NCI-H82 treated with DMSO at 0.1 percent for 48 hours (cell line): ENCODE measurements at regions not wholly inside any gene's neighbourhood (a gene's known extent, or its start where the extent isn't known, plus 50 kb on each side); places are given as distances from the start of the nearest gene placed in this dataset.

ENCODE experiments used
- DNase-seq: peaks from one replicate; lab custom pipeline; 2025; ENCODE audit not compliant: unreplicated experiment; lab: John Stamatoyannopoulos, UW

GRCh38 chr1:170313306-170313705 is 167.5 kb downstream of the NTMT2 start:
- no peak for DNase-seq

GRCh38 chr1:170316270-170316669 is 170.5 kb downstream of the NTMT2 start:
- DNase-seq = no peak

- DNase-seq = no peak
These were observed 172.4 kb downstream of the NTMT2 start for GRCh38 chr1:170318141-170318540.

GRCh38 chr1:170318736-170319135 is 173.0 kb downstream of the NTMT2 start:
- DNase-seq = no peak

GRCh38 chr1:170321113-170321512 is 175.4 kb downstream of the NTMT2 start:
- no peak for DNase-seq

GRCh38 chr1:170326186-170326585 is 180.4 kb downstream of the NTMT2 start:
- DNase-seq = no peak

GRCh38 chr1:170332801-170333200 is 187.0 kb downstream of the NTMT2 start:
- DNase-seq = no peak

GRCh38 chr1:170337413-170337994 is 191.7 kb downstream of the NTMT2 start:
- DNase-seq = no peak

- no peak for DNase-seq
These were observed 192.4 kb upstream of the GORAB start for GRCh38 chr1:170339534-170339933.

GRCh38 chr1:170340308-170340707 is 191.7 kb upstream of the GORAB start:
- DNase-seq = no peak

GRCh38 chr1:170351366-170351946 is 180.5 kb upstream of the GORAB start:
- DNase-seq = no peak

- no peak for DNase-seq
These were observed 177.7 kb upstream of the GORAB start for GRCh38 chr1:170354246-170354645.

- no peak for DNase-seq
These were observed 177.3 kb upstream of the GORAB start for GRCh38 chr1:170354690-170355089.

GRCh38 chr1:170355267-170355801 is 176.6 kb upstream of the GORAB start:
- DNase-seq = no peak

GRCh38 chr1:170356585-170356984 is 175.4 kb upstream of the GORAB start:
- no peak for DNase-seq

- DNase-seq = no peak
These were observed 174.2 kb upstream of the GORAB start for GRCh38 chr1:170357750-170358149.

GRCh38 chr1:170360601-170361000 is 171.4 kb upstream of the GORAB start:
- no peak for DNase-seq

GRCh38 chr1:170365331-170365730 is 166.6 kb upstream of the GORAB start:
- DNase-seq = no peak

- no peak for DNase-seq
These were observed 165.0 kb upstream of the GORAB start for GRCh38 chr1:170366980-170367379.

GRCh38 chr1:170367615-170368014 is 164.4 kb upstream of the GORAB start:
- no peak for DNase-seq

GRCh38 chr1:170369000-170369399 is 163.0 kb upstream of the GORAB start:
- no peak for DNase-seq

- DNase-seq = no peak
These were observed 162.5 kb upstream of the GORAB start for GRCh38 chr1:170369417-170369816.

- DNase-seq = no peak
These were observed 161.9 kb upstream of the GORAB start for GRCh38 chr1:170370087-170370486.
